Panc1 (cell line): ENCODE measurements at regions not wholly inside any gene's neighbourhood (a gene's known extent, or its start where the extent isn't known, plus 50 kb on each side); places are given as distances from the start of the nearest gene placed in this dataset.

ENCODE experiments used
- ATAC-seq: fragments of 200-7000 bp; cut with Tn5 transposase; 2 replicates; pipeline ENCODE4 v1.9.1; 2020; ENCODE audit warnings: mild to moderate bottlenecking, moderate library complexity
- BruUV-seq: library from RNA; stranded (reverse); fragments of 400-500 nt; replicated peaks from 2 replicates; lab custom pipeline; 2021; lab: Mats Ljungman, UMichigan
- CTCF ChIA-PET: fragments of 300-600 bp; sonication (Branson Sonifier 250); formaldehyde crosslinking; loops from one replicate; lab custom pipeline; 2022; ENCODE audit warnings: antibody characterized with exemption; lab: Charles Lee
- POLR2A ChIA-PET: fragments of 300-600 bp; sonication (Branson Sonifier 250); formaldehyde crosslinking; loops from one replicate; lab custom pipeline; 2022; ENCODE audit warnings: antibody characterized with exemption; lab: Charles Lee
- DNase-seq: peaks from one replicate; pipeline ENCODE4 v3.0.0-alpha.2; 2010; ENCODE audit warnings: low read depth, low spot score
- H3K27ac ChIP-seq: 2 replicates; pipeline ENCODE4 v1.5.1; 2011; ENCODE audit warnings: mild to moderate bottlenecking, low read length, inconsistent platforms
- H3K27me3 ChIP-seq: fragments of 200-500 bp; sonication (Bioruptor generic); 2 replicates; pipeline ENCODE4 v1.6.0; 2014; ENCODE audit warnings: low read length, inconsistent platforms; ENCODE audit not compliant: control insufficient read depth, insufficient read depth
- H3K36me3 ChIP-seq: fragments of 200-500 bp; sonication (Bioruptor generic); 2 replicates; pipeline ENCODE4 v1.5.1; 2014; ENCODE audit warnings: inconsistent platforms, mild to moderate bottlenecking, low read length, moderate library complexity; ENCODE audit not compliant: control insufficient read depth, insufficient read depth
- H3K4me1 ChIP-seq: 2 replicates; pipeline ENCODE4 v1.5.1; 2011; ENCODE audit warnings: inconsistent platforms, mild to moderate bottlenecking, low read length, moderate library complexity; ENCODE audit not compliant: control insufficient read depth, insufficient read depth
- H3K4me3 ChIP-seq, 2 experiments: 2 replicates each; pipeline ENCODE4 v1.5.1; 2011 to 2012; ENCODE audit warnings: low read depth in 2 of 2, low read length in 2 of 2, mild to moderate bottlenecking in 2 of 2, inconsistent platforms in 1 of 2, moderate library complexity in 1 of 2
- H3K9me3 ChIP-seq: fragments of 200-500 bp; sonication (Bioruptor generic); 2 replicates; pipeline ENCODE4 v1.5.1; 2014; ENCODE audit warnings: low read depth, mild to moderate bottlenecking, inconsistent platforms, low read length, moderate library complexity; ENCODE audit not compliant: control insufficient read depth, insufficient read depth
- CTCF ChIP-seq: fragments of 450-650 bp; IDR thresholded peaks from 2 replicates; pipeline ENCODE4 v1.5.1; 2017; ENCODE audit warnings: mild to moderate bottlenecking
- POLR2AphosphoS5 ChIP-seq: IDR thresholded peaks from 2 replicates; pipeline ENCODE4 v1.6.1; 2012; ENCODE audit warnings: mild to moderate bottlenecking, low read depth, low read length, moderate library complexity
- REST ChIP-seq, 2 experiments: IDR thresholded peaks; 2 replicates each; pipeline ENCODE4 v1.6.1; 2011 to 2012; ENCODE audit warnings: low read depth in 2 of 2, control low read depth in 1 of 2, low read length in 1 of 2, mild to moderate bottlenecking in 1 of 2, moderate library complexity in 1 of 2; ENCODE audit not compliant: insufficient read depth in 1 of 2
- SIN3A ChIP-seq: IDR thresholded peaks from 2 replicates; pipeline ENCODE4 v1.6.1; 2012; ENCODE audit warnings: low read depth, mild to moderate bottlenecking, low read length, moderate library complexity, borderline replicate concordance; ENCODE audit not compliant: insufficient read depth
- TCF7L2 ChIP-seq: IDR thresholded peaks from 2 replicates; pipeline ENCODE4 v1.6.1; 2011; ENCODE audit warnings: mild to moderate bottlenecking, low read depth, low read length, inconsistent platforms
- in situ Hi-C: cut with HindIII; loops from 2 replicates; pipeline ENCODE4 v1.10.0; 2016; ENCODE audit warnings: low sequenced_read_pairs, low pct_unique_long_range_greater_than_20kb
- intact Hi-C: fragments of 100-400 bp; cut with micrococcal nuclease; formaldehyde crosslinking; loops from one replicate; pipeline ENCODE4 v1.10.0; 2022; ENCODE audit not compliant: unreplicated experiment

DNA sequence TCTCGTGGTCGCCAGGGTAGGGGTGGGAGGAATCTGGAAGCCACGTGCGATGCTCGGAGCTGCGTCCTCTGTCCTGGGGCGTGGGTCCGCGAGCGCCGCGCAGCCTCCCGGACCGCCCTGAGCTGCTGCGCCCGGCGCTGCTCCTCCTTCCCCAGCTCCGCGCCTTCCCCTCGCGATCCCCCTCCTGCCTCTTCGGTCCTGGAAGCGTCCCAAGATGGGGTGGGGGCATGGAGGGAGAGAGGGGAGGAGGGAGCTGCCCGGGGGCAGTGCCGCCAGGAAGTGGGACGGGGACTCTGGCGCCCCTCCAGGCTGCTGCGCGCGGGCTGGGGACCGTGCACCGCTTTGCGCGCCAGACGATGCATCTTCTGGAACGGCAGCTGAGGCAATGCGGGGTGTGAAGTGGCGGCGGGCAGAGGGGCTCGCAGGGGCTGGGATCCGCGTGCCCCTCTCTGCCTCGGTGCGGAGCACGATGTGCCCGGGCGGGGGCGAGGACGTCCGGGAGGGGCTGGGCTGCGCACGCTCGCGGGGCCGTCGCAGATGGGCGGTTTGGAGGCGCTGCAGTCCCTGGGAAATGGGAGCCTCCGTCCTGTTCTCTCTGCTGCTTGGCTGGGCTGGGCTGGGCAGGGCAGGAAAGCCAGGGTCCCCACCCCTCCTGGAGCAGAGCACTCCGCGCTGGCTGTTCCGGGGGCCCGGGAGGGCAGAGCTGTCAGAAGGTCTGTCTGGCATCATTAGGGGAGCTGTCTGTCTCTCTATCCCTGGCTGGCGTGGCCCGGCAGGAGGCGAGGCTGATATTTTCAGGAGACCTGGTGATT lies 388.0 kb downstream of the SEC14L1 start:
- Histone ChIP-seq H3K27ac (no peak overlapping the region), H3K4me1 (no peaks in the 10 kb centered on the region), H3K4me3 (peak overlapping the region; percentile 39 to 48), H3K36me3 (no peaks in the 10 kb centered on the region), H3K27me3 (no peaks in the 10 kb centered on the region), H3K9me3 (no peaks in the 10 kb centered on the region)
- TF ChIP-seq SIN3A (no peak), REST (IDR thresholded peaks at IDR 0.05; ENCODE audit: insufficient read depth in 1 of 2, low read depth in 2 of 2, low read length in 1 of 2) (no peak), TCF7L2 (no peak), CTCF (no peak; the same call in 1 of the 2 replicates), POLR2AphosphoS5 (no peak)
- ChIA-PET CTCF (interaction anchor here (1.5 kb wide), 1 partner anchor 99 kb away, joined by 3 read pairs; no protein-coding TSS in a partner anchor), POLR2A (no interaction called here)
- ATAC-seq, result peak; percentile 75
- in situ Hi-C loops, result no loop called here
- intact Hi-C loops, result no loop called here
- no TSS peak for BruUV-seq
- no peak for DNase-seq

- in situ Hi-C loops (no loop called here), intact Hi-C loops (no loop called here)
- Histone ChIP-seq H3K27ac (no peak overlapping the region), H3K36me3 (no peaks in the 10 kb centered on the region), H3K4me1 (no peaks in the 10 kb centered on the region), H3K27me3 (no peaks in the 10 kb centered on the region), H3K9me3 (no peaks in the 10 kb centered on the region), H3K4me3 (no peak overlapping the region; a peak in 1 of 4 replicates)
- ChIA-PET CTCF (no interaction called here), POLR2A (no interaction called here)
- no peak for DNase-seq
- ATAC-seq, result no peak
- BruUV-seq, result no TSS peak
- TF ChIP-seq TCF7L2 (no peak), POLR2AphosphoS5 (no peak), REST (IDR thresholded peaks at IDR 0.05; ENCODE audit: insufficient read depth in 1 of 2, low read depth in 2 of 2, low read length in 1 of 2) (no peak), CTCF (no peak), SIN3A (no peak)
These were observed 388.5 kb downstream of the SEC14L1 start for GRCh38 chr17:77529328-77529650.
